ENCODE measurements at regions not wholly inside any gene's neighbourhood (a gene's known extent, or its start where the extent isn't known, plus 50 kb on each side); places are given as distances from the start of the nearest gene placed in this dataset.

GRCh38 chr13:72523593-72523992 is 203.8 kb downstream of the MZT1 start:
- no peak overlapping the region for H3K9ac ChIP-seq (ENCODE audit: low read depth, low read length)
- H3K4me3 ChIP-seq (ENCODE audit: low read depth, low read length), result no peak overlapping the region
- no peaks in the 10 kb centered on the region for H3K4me1 ChIP-seq (ENCODE audit: control insufficient read depth, insufficient read depth, low read length)
- H3K27me3 ChIP-seq (ENCODE audit: control insufficient read depth, insufficient read depth, low read length), result no peaks in the 10 kb centered on the region
- H3K9me3 ChIP-seq (ENCODE audit: control insufficient read depth, insufficient read depth, low read length), result no peaks in the 10 kb centered on the region
- H3K36me3 ChIP-seq (ENCODE audit: control insufficient read depth, insufficient read depth, low read length), result no peaks in the 10 kb centered on the region

- H3K9ac ChIP-seq (ENCODE audit: low read depth, low read length), result no peak overlapping the region
- H3K36me3 ChIP-seq (ENCODE audit: control insufficient read depth, insufficient read depth, low read length), result no peaks in the 10 kb centered on the region
- H3K4me1 ChIP-seq (ENCODE audit: control insufficient read depth, insufficient read depth, low read length), result no peaks in the 10 kb centered on the region
- H3K9me3 ChIP-seq (ENCODE audit: control insufficient read depth, insufficient read depth, low read length), result no peaks in the 10 kb centered on the region
- H3K27me3 ChIP-seq (ENCODE audit: control insufficient read depth, insufficient read depth, low read length), result no peaks in the 10 kb centered on the region
- no peak overlapping the region for H3K4me3 ChIP-seq (ENCODE audit: low read depth, low read length)
Measured at GRCh38 chr13:72523049-72523448, 204.4 kb downstream of the MZT1 start.

DNA sequence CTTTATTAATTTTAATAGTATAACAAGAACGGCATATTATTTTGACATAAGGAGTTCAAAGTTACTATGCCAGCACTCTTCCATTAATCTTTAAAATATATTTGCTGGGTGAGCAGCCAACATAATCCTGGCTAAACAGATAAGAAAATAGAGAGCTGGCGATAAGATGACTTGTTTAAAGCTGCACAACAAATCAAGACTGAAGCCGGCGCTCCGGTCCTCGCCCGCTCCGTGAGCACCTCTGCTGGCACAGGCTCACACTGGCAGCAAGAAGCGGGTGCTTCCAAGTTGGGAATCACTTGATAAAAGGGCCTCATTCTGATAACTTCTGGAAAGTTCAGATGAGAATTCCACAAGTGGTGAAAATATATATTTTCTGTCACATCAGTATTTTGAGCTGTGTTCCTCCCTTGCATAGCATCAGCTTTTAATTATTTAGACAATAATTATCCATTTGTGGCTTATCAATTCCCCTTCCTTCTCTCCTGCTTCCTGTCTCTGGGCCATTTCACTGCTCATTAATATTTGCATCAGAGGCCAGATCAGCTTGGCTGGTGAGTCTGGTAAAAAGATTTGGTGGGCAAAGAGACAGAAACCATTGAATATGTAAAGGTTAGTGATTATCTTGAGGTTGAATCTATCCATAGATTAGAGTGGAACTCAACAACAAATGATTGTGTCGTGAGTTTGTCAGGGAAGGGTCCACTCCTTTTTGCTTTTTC is 205.3 kb downstream of the MZT1 start:
- Histone ChIP-seq H3K4me1 (ENCODE audit: control insufficient read depth, insufficient read depth, low read length) (no peaks in the 10 kb centered on the region), H3K27me3 (ENCODE audit: control insufficient read depth, insufficient read depth, low read length) (no peaks in the 10 kb centered on the region), H3K9me3 (ENCODE audit: control insufficient read depth, insufficient read depth, low read length) (no peaks in the 10 kb centered on the region), H3K36me3 (ENCODE audit: control insufficient read depth, insufficient read depth, low read length) (no peaks in the 10 kb centered on the region), H3K9ac (ENCODE audit: low read depth, low read length) (no peak overlapping the region), H3K4me3 (ENCODE audit: low read depth, low read length) (no peak overlapping the region)

- no peak overlapping the region for H3K9ac ChIP-seq (ENCODE audit: low read depth, low read length)
- H3K4me1 ChIP-seq (ENCODE audit: control insufficient read depth, insufficient read depth, low read length), result no peaks in the 10 kb centered on the region
- no peaks in the 10 kb centered on the region for H3K27me3 ChIP-seq (ENCODE audit: control insufficient read depth, insufficient read depth, low read length)
- no peaks in the 10 kb centered on the region for H3K36me3 ChIP-seq (ENCODE audit: control insufficient read depth, insufficient read depth, low read length)
- H3K4me3 ChIP-seq (ENCODE audit: low read depth, low read length), result no peak overlapping the region
- no peaks in the 10 kb centered on the region for H3K9me3 ChIP-seq (ENCODE audit: control insufficient read depth, insufficient read depth, low read length)
Measured at GRCh38 chr13:72514146-72514545, 213.3 kb downstream of the MZT1 start.

DNA sequence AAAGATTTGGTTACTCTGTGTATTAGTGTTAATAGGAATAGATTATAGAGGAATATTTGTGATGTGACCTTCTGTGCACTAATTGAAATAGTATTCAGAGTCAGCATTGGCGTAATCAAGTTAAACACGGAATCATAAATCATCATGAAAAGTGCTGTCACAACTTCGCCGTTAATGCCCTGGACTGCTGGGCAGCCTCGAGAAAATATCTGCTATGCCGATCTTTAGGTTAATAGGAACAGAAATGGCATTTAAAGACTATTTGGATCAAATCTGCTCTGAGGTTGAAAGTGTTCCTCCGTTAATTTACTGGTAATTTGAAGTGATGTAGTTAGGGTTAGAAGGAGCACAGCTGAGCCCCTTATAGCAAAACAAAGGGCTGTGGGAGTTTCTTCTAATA is 219.0 kb downstream of the MZT1 start:
- H3K4me3 ChIP-seq (ENCODE audit: low read depth, low read length), result no peak overlapping the region
- H3K4me1 ChIP-seq (ENCODE audit: control insufficient read depth, insufficient read depth, low read length), result no peaks in the 10 kb centered on the region
- H3K9ac ChIP-seq (ENCODE audit: low read depth, low read length), result no peak overlapping the region
- no peaks in the 10 kb centered on the region for H3K9me3 ChIP-seq (ENCODE audit: control insufficient read depth, insufficient read depth, low read length)
- H3K36me3 ChIP-seq (ENCODE audit: control insufficient read depth, insufficient read depth, low read length), result no peaks in the 10 kb centered on the region
- no peaks in the 10 kb centered on the region for H3K27me3 ChIP-seq (ENCODE audit: control insufficient read depth, insufficient read depth, low read length)

- no peaks in the 10 kb centered on the region for H3K4me1 ChIP-seq (ENCODE audit: control insufficient read depth, insufficient read depth, low read length)
- H3K27me3 ChIP-seq (ENCODE audit: control insufficient read depth, insufficient read depth, low read length), result no peaks in the 10 kb centered on the region
- no peaks in the 10 kb centered on the region for H3K9me3 ChIP-seq (ENCODE audit: control insufficient read depth, insufficient read depth, low read length)
- no peak overlapping the region for H3K9ac ChIP-seq (ENCODE audit: low read depth, low read length)
- H3K36me3 ChIP-seq (ENCODE audit: control insufficient read depth, insufficient read depth, low read length), result no peaks in the 10 kb centered on the region
- H3K4me3 ChIP-seq (ENCODE audit: low read depth, low read length), result no peak overlapping the region
Measured at GRCh38 chr13:72507416-72508199, 219.8 kb downstream of the MZT1 start.

GRCh38 chr13:72506706-72507105 is 220.7 kb downstream of the MZT1 start:
- no peak overlapping the region for H3K4me3 ChIP-seq (ENCODE audit: low read depth, low read length)
- no peak overlapping the region for H3K9ac ChIP-seq (ENCODE audit: low read depth, low read length)
- no peaks in the 10 kb centered on the region for H3K9me3 ChIP-seq (ENCODE audit: control insufficient read depth, insufficient read depth, low read length)
- no peaks in the 10 kb centered on the region for H3K4me1 ChIP-seq (ENCODE audit: control insufficient read depth, insufficient read depth, low read length)
- H3K36me3 ChIP-seq (ENCODE audit: control insufficient read depth, insufficient read depth, low read length), result no peaks in the 10 kb centered on the region
- H3K27me3 ChIP-seq (ENCODE audit: control insufficient read depth, insufficient read depth, low read length), result no peaks in the 10 kb centered on the region

- Histone ChIP-seq H3K4me3 (ENCODE audit: low read depth, low read length) (no peak overlapping the region), H3K9ac (ENCODE audit: low read depth, low read length) (no peak overlapping the region)
Measured at GRCh38 chr13:72505376-72505775, 222.1 kb downstream of the MZT1 start.

DNA sequence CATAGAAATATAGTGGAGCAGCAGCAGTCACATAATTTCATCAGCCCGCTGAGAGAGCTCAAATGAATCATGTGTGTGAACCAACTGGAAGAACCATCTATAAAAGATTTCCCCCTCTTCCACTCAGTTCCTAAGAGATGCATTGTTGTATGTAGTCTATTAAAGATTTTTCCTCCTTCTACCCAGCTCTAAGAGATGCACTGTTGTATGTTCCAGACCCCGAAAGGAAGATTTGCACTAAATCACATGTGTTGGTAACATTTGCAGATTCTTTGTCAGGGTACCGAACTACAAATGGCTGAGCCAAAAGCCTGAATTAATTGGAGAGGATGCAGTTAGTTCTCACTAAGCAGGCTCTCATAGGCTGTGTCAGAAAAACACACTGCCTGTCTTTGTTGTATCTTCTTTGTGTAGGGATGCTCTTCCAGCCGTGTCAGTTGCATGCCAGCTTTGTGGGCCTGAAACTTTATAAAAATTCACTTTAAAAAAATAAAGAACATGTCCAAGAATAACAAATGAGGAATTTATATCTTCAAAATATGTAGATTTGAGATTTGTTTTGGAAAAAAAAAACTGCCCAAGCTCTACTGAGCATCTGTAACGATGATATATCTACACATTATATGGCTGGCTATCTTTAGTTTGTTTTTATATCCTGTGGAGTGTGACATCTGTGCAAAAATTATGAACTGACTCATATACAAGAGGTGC is 223.1 kb downstream of the MZT1 start:
- no peaks in the 10 kb centered on the region for H3K4me1 ChIP-seq (ENCODE audit: control insufficient read depth, insufficient read depth, low read length)
- no peak overlapping the region for H3K4me3 ChIP-seq (ENCODE audit: low read depth, low read length)
- no peaks in the 10 kb centered on the region for H3K9me3 ChIP-seq (ENCODE audit: control insufficient read depth, insufficient read depth, low read length)
- H3K36me3 ChIP-seq (ENCODE audit: control insufficient read depth, insufficient read depth, low read length), result no peaks in the 10 kb centered on the region
- no peak overlapping the region for H3K9ac ChIP-seq (ENCODE audit: low read depth, low read length)
- no peaks in the 10 kb centered on the region for H3K27me3 ChIP-seq (ENCODE audit: control insufficient read depth, insufficient read depth, low read length)

More at GRCh38 chr13:72505376-72505775, 222.1 kb downstream of the MZT1 start:
- Histone ChIP-seq H3K4me1 (ENCODE audit: control insufficient read depth, insufficient read depth, low read length) (no peaks in the 10 kb centered on the region), H3K9me3 (ENCODE audit: control insufficient read depth, insufficient read depth, low read length) (no peaks in the 10 kb centered on the region), H3K27me3 (ENCODE audit: control insufficient read depth, insufficient read depth, low read length) (no peaks in the 10 kb centered on the region), H3K36me3 (ENCODE audit: control insufficient read depth, insufficient read depth, low read length) (no peaks in the 10 kb centered on the region)

DNA sequence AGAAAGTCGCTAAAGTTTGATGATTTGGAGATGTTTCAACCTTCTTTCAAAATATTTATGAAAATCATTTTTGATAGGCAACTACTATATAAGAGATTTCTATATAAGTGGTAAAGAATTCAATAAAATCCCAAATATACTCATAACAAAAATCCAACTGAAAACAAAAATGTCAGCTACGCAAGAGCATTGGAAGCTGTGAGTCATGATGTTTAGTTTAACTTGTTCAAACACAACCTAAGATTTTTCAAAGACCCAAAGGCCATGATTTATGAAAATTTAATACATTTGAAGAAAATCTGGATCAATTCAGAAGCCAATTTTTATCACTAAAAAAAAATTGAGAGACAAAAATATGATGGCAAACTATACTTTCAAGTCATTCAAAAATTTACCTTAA is 226.6 kb downstream of the MZT1 start:
- no peaks in the 10 kb centered on the region for H3K27me3 ChIP-seq (ENCODE audit: control insufficient read depth, insufficient read depth, low read length)

GRCh38 chr13:72495681-72496080 is 231.7 kb downstream of the MZT1 start:
- Histone ChIP-seq H3K27me3 (ENCODE audit: control insufficient read depth, insufficient read depth, low read length) (no peaks in the 10 kb centered on the region), H3K36me3 (ENCODE audit: control insufficient read depth, insufficient read depth, low read length) (no peaks in the 10 kb centered on the region)

More for the DNA sequence above, 226.6 kb downstream of the MZT1 start:
- no peak overlapping the region for H3K9ac ChIP-seq (ENCODE audit: low read depth, low read length)
- no peaks in the 10 kb centered on the region for H3K4me1 ChIP-seq (ENCODE audit: control insufficient read depth, insufficient read depth, low read length)
- no peaks in the 10 kb centered on the region for H3K36me3 ChIP-seq (ENCODE audit: control insufficient read depth, insufficient read depth, low read length)
- H3K9me3 ChIP-seq (ENCODE audit: control insufficient read depth, insufficient read depth, low read length), result no peaks in the 10 kb centered on the region
- H3K4me3 ChIP-seq (ENCODE audit: low read depth, low read length), result no peak overlapping the region

More at GRCh38 chr13:72495681-72496080, 231.7 kb downstream of the MZT1 start:
- H3K4me1 ChIP-seq (ENCODE audit: control insufficient read depth, insufficient read depth, low read length), result no peaks in the 10 kb centered on the region
- H3K9ac ChIP-seq (ENCODE audit: low read depth, low read length), result no peak overlapping the region
- H3K9me3 ChIP-seq (ENCODE audit: control insufficient read depth, insufficient read depth, low read length), result no peaks in the 10 kb centered on the region
- H3K4me3 ChIP-seq (ENCODE audit: low read depth, low read length), result no peak overlapping the region

All from iPS-15b (cell line).